GM12878 (cell line): ENCODE measurements at regions not wholly inside any gene's neighbourhood (a gene's known extent, or its start where the extent isn't known, plus 50 kb on each side); places are given as distances from the start of the nearest gene placed in this dataset.

ENCODE experiments used
- ATAC-seq: fragments of 200-7000 bp; cut with Tn5 transposase; 3 replicates; pipeline ENCODE4 v1.9.1; 2020; ENCODE audit warnings: mild to moderate bottlenecking, moderate library complexity
- BruUV-seq: library from RNA; stranded (reverse); fragments of 400-500 nt; replicated peaks from 2 replicates; lab custom pipeline; 2021; lab: Mats Ljungman, UMichigan
- CTCF ChIA-PET: fragments of 300-600 bp; sonication (Branson Sonifier 250); formaldehyde crosslinking; extraction: SDS; loops from one replicate; lab custom pipeline; 2021; ENCODE audit warnings: inconsistent platforms; lab: Yijun Ruan, JAX
- POLR2A ChIA-PET: fragments of 350-600 bp; formaldehyde crosslinking; extraction: SDS; loops from one replicate; lab custom pipeline; 2021; ENCODE audit warnings: inconsistent platforms; lab: Charles Lee
- RAD21 ChIA-PET: fragments of 300-600 bp; sonication (Branson Sonifier 250); formaldehyde crosslinking; loops from one replicate; lab custom pipeline; 2023; ENCODE audit warnings: antibody characterized with exemption; ENCODE audit not compliant: unreplicated experiment; lab: Charles Lee
- SMC1A ChIA-PET: fragments of 300-600 bp; sonication (Branson Sonifier 250); formaldehyde crosslinking; loops from one replicate; lab custom pipeline; 2023; ENCODE audit not compliant: unreplicated experiment, uncharacterized antibody; lab: Charles Lee
- DNase-seq: peaks from one replicate; pipeline ENCODE4 v3.0.0-alpha.2; 2011; ENCODE audit warnings: low read depth, low spot score
- FAIRE-seq: peaks from 3 replicates; lab custom pipeline; 2011; peaks lifted over from hg19 to GRCh38; lab: Jason Lieb, UNC
- H2AFZ ChIP-seq: 2 replicates; pipeline ENCODE4 v1.6.0; 2011; ENCODE audit warnings: low read depth, low read length, control low read depth; ENCODE audit not compliant: control insufficient read depth
- H3K27ac ChIP-seq: 2 replicates; pipeline ENCODE4 v1.5.1; 2011; ENCODE audit warnings: control low read depth; ENCODE audit not compliant: control insufficient read depth, insufficient read depth
- H3K27me3 ChIP-seq, 2 experiments: replicated peaks in 1 of 2; 2 replicates each; pipeline versions ENCODE4 v1.6.0 to v1.6.1; 2011; ENCODE audit warnings: low read length in 1 of 2; ENCODE audit not compliant: control insufficient read depth in 2 of 2, insufficient read depth in 2 of 2
- H3K36me3 ChIP-seq, 2 experiments: 2 replicates each; pipeline ENCODE4 v1.5.1; 2011; ENCODE audit warnings: low read length in 1 of 2; ENCODE audit not compliant: control insufficient read depth in 2 of 2, insufficient read depth in 2 of 2
- H3K4me1 ChIP-seq: 2 replicates; pipeline ENCODE4 v1.6.1; 2011; ENCODE audit warnings: mild to moderate bottlenecking, low read length, moderate library complexity, mixed read lengths; ENCODE audit not compliant: control insufficient read depth, insufficient read depth
- H3K4me2 ChIP-seq: 2 replicates; pipeline ENCODE4 v1.6.0; 2011; ENCODE audit warnings: control low read depth; ENCODE audit not compliant: control insufficient read depth, insufficient read depth
- H3K4me3 ChIP-seq: fragments of 200-600 bp; sonication (generic); 2 replicates; pipeline ENCODE4 v1.5.1; 2016
- H3K79me2 ChIP-seq: 2 replicates; pipeline ENCODE4 v1.6.0; 2011; ENCODE audit warnings: low read length; ENCODE audit not compliant: control insufficient read depth, insufficient read depth
- H3K9ac ChIP-seq: 2 replicates; pipeline ENCODE4 v1.8.0; 2011; ENCODE audit warnings: low read length, control low read depth, mixed read lengths; ENCODE audit not compliant: control insufficient read depth, insufficient read depth
- H3K9me3 ChIP-seq: replicated peaks from 3 replicates; pipeline ENCODE4 v1.5.1; 2011; ENCODE audit warnings: mild to moderate bottlenecking, low read length; ENCODE audit not compliant: control insufficient read depth, insufficient read depth
- H4K20me1 ChIP-seq: 2 replicates; pipeline ENCODE4 v1.6.0; 2011; ENCODE audit not compliant: control insufficient read depth, insufficient read depth
- ASH2L ChIP-seq: fragments of 300-600, 200-600 bp; sonication (generic); IDR thresholded peaks from 2 replicates; pipeline ENCODE4 v1.6.1; 2017; ENCODE audit warnings: low read depth, mild to moderate bottlenecking, borderline replicate concordance
- FOXK2 ChIP-seq: fragments of 450-650 bp; IDR thresholded peaks from 2 replicates; pipeline ENCODE4 v1.6.1; 2017; ENCODE audit warnings: mild to moderate bottlenecking, moderate library complexity
- HDGF ChIP-seq: fragments of 450-650 bp; IDR thresholded peaks from 2 replicates; pipeline ENCODE4 v1.6.1; 2016; ENCODE audit warnings: antibody characterized with exemption
- IKZF1 ChIP-seq: fragments of 450-650 bp; conservative IDR thresholded peaks from 2 replicates; pipeline ENCODE4 v1.6.1; 2017; ENCODE audit warnings: antibody characterized with exemption, mild to moderate bottlenecking
- MTA2 ChIP-seq: fragments of 450-650 bp; IDR thresholded peaks from 2 replicates; pipeline ENCODE4 v1.6.1; 2016; ENCODE audit warnings: low read depth, mild to moderate bottlenecking, moderate library complexity
- MTA3 ChIP-seq: IDR thresholded peaks from 2 replicates; pipeline ENCODE4 v1.6.1; 2012; ENCODE audit warnings: low read length, inconsistent platforms, borderline replicate concordance
- NFXL1 ChIP-seq: fragments of 450-650 bp; IDR thresholded peaks from 2 replicates; pipeline ENCODE4 v1.6.1; 2017; ENCODE audit warnings: antibody characterized with exemption, mild to moderate bottlenecking, borderline replicate concordance
- PAX8 ChIP-seq: fragments of 450-650 bp; IDR thresholded peaks from 2 replicates; pipeline ENCODE4 v1.6.1; 2017; ENCODE audit warnings: mild to moderate bottlenecking, moderate library complexity
- POLR2AphosphoS2 ChIP-seq: IDR thresholded peaks from 2 replicates; pipeline ENCODE4 v1.6.1; 2011; ENCODE audit warnings: low read depth, mild to moderate bottlenecking, low read length, improper control_type of control experiment, moderate library complexity
- POU2F2 ChIP-seq: IDR thresholded peaks from 3 replicates; pipeline ENCODE4 v1.6.1; 2011; ENCODE audit warnings: low read depth, mild to moderate bottlenecking, low read length, borderline replicate concordance
- RAD51 ChIP-seq: fragments of 450-650 bp; IDR thresholded peaks from 2 replicates; pipeline ENCODE4 v1.6.1; 2016; ENCODE audit warnings: moderate library complexity, mild to moderate bottlenecking, inconsistent platforms
- STAT3 ChIP-seq: IDR thresholded peaks from 2 replicates; pipeline ENCODE4 v1.6.1; 2011; ENCODE audit warnings: low read depth, low read length, improper control_type of control experiment
- YY1 ChIP-seq: IDR thresholded peaks from 2 replicates; pipeline ENCODE4 v1.6.1; 2011; ENCODE audit warnings: low read depth, mild to moderate bottlenecking, low read length
- WGBS: methylation state at CpG from one replicate; pipeline ENCODE4 v1.1.6; 2016; ENCODE audit warnings: low lambda C conversion rate; ENCODE audit not compliant: insufficient replicate concordance, insufficient coverage; ENCODE audit errors: missing lambda C conversion rate; 5-methylcytosine and 5-hydroxymethylcytosine counted together
- in situ Hi-C: fragments of 300-500 bp; cut with MboI; formaldehyde crosslinking; loops from 9 replicates; pipeline ENCODE4 v1.14.3; 2018; ENCODE audit warnings: mixed read lengths
- intact Hi-C: fragments of 100-400 bp; cut with micrococcal nuclease; formaldehyde crosslinking; loops from one replicate; pipeline ENCODE4 v1.14.2; 2022; ENCODE audit not compliant: unreplicated experiment
- TF ChIP-seq, protein P1 (sequence below): fragments of 450-650 bp; IDR thresholded peaks from 2 replicates; pipeline ENCODE4 v1.6.1; 2018; ENCODE audit warnings: mild to moderate bottlenecking, low read depth, moderate library complexity; ENCODE audit not compliant: partially characterized antibody
- TF ChIP-seq, protein P2 (sequence below): IDR thresholded peaks from 2 replicates; pipeline ENCODE4 v1.6.1; 2012; ENCODE audit warnings: low read depth, low read length, improper control_type of control experiment
- TF ChIP-seq, protein P3 (sequence below): fragments of 450-650 bp; IDR thresholded peaks from 2 replicates; pipeline ENCODE4 v1.6.1; 2017; ENCODE audit warnings: mild to moderate bottlenecking, low read depth, inconsistent platforms; ENCODE audit not compliant: poor library complexity, severe bottlenecking
- TF ChIP-seq, protein P4 (sequence below): fragments of 450-650 bp; IDR thresholded peaks from 2 replicates; pipeline ENCODE4 v1.6.1; 2016; ENCODE audit warnings: mild to moderate bottlenecking, moderate library complexity, borderline replicate concordance

DNA sequence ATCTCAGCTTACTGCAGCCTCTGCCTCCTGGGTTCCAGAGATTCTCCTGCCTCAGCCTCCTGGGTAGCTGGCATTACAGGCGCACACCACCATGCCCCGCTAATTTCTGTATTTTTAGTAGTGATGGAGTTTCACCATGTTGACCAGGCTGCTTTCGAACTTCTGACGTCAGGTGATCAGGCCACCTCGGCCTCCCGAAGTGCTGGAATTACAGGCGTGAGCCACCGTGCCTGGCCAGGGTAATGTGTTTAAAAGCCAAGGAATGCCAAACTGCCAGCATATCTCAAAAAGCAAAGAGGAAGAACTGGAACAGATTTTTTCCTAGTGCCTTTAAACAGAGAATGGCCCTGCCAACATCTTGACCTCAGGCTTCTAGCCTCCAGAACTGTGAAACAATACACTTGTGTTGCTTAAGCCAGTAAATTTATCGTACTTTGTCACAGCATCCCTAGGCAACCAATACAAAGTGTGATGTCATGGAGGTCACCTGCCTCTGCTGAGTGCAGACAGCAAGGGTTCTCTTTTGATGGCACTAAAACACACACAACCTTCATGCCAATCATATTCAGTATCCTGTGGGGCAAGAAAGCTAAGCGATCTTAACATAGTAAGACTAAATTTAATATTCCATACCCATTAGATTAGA lies 858.3 kb upstream of the TMPRSS15 start:
- Histone ChIP-seq H3K4me2 (no peak overlapping the region), H3K4me1 (no peaks in the 10 kb centered on the region), H3K36me3 (no peaks in the 10 kb centered on the region), H4K20me1 (no peaks in the 10 kb centered on the region), H3K9me3 (no peaks in the 10 kb centered on the region), H3K9ac (no peak overlapping the region), H2AFZ (no peak overlapping the region), H3K27ac (no peak overlapping the region), H3K27me3 (no peaks in the 10 kb centered on the region), H3K4me3 (no peak overlapping the region), H3K79me2 (no peaks in the 10 kb centered on the region)
- POLR2A ChIA-PET: no interaction called here
- BruUV-seq: no TSS peak
- no peak for DNase-seq
- CTCF ChIA-PET: no interaction called here
- in situ Hi-C loops (no loop called here), intact Hi-C loops (no loop called here)
- WGBS: 41% methylated on average over 10 of the region's 10 CpGs
- RAD21 ChIA-PET: no interaction called here
- no peak for ATAC-seq
- SMC1A ChIA-PET: no interaction called here
- FAIRE-seq: no peak
- TF ChIP-seq, protein P1, sequence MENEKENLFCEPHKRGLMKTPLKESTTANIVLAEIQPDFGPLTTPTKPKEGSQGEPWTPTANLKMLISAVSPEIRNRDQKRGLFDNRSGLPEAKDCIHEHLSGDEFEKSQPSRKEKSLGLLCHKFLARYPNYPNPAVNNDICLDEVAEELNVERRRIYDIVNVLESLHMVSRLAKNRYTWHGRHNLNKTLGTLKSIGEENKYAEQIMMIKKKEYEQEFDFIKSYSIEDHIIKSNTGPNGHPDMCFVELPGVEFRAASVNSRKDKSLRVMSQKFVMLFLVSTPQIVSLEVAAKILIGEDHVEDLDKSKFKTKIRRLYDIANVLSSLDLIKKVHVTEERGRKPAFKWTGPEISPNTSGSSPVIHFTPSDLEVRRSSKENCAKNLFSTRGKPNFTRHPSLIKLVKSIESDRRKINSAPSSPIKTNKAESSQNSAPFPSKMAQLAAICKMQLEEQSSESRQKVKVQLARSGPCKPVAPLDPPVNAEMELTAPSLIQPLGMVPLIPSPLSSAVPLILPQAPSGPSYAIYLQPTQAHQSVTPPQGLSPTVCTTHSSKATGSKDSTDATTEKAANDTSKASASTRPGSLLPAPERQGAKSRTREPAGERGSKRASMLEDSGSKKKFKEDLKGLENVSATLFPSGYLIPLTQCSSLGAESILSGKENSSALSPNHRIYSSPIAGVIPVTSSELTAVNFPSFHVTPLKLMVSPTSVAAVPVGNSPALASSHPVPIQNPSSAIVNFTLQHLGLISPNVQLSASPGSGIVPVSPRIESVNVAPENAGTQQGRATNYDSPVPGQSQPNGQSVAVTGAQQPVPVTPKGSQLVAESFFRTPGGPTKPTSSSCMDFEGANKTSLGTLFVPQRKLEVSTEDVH: no peak
- TF ChIP-seq NFXL1: no peak
- TF ChIP-seq, protein P2, sequence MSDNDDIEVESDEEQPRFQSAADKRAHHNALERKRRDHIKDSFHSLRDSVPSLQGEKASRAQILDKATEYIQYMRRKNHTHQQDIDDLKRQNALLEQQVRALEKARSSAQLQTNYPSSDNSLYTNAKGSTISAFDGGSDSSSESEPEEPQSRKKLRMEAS: no peak
- no peak for TF ChIP-seq HDGF
- no peak for TF ChIP-seq PAX8
- TF ChIP-seq IKZF1: no peak
- no peak for TF ChIP-seq POLR2AphosphoS2
- TF ChIP-seq YY1: no peak
- TF ChIP-seq STAT3: no peak
- TF ChIP-seq, protein P3, sequence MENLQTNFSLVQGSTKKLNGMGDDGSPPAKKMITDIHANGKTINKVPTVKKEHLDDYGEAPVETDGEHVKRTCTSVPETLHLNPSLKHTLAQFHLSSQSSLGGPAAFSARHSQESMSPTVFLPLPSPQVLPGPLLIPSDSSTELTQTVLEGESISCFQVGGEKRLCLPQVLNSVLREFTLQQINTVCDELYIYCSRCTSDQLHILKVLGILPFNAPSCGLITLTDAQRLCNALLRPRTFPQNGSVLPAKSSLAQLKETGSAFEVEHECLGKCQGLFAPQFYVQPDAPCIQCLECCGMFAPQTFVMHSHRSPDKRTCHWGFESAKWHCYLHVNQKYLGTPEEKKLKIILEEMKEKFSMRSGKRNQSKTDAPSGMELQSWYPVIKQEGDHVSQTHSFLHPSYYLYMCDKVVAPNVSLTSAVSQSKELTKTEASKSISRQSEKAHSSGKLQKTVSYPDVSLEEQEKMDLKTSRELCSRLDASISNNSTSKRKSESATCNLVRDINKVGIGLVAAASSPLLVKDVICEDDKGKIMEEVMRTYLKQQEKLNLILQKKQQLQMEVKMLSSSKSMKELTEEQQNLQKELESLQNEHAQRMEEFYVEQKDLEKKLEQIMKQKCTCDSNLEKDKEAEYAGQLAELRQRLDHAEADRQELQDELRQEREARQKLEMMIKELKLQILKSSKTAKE: no peak
- TF ChIP-seq MTA2: no peak
- TF ChIP-seq POU2F2: no peak
- TF ChIP-seq ASH2L: no peak
- TF ChIP-seq, protein P4, sequence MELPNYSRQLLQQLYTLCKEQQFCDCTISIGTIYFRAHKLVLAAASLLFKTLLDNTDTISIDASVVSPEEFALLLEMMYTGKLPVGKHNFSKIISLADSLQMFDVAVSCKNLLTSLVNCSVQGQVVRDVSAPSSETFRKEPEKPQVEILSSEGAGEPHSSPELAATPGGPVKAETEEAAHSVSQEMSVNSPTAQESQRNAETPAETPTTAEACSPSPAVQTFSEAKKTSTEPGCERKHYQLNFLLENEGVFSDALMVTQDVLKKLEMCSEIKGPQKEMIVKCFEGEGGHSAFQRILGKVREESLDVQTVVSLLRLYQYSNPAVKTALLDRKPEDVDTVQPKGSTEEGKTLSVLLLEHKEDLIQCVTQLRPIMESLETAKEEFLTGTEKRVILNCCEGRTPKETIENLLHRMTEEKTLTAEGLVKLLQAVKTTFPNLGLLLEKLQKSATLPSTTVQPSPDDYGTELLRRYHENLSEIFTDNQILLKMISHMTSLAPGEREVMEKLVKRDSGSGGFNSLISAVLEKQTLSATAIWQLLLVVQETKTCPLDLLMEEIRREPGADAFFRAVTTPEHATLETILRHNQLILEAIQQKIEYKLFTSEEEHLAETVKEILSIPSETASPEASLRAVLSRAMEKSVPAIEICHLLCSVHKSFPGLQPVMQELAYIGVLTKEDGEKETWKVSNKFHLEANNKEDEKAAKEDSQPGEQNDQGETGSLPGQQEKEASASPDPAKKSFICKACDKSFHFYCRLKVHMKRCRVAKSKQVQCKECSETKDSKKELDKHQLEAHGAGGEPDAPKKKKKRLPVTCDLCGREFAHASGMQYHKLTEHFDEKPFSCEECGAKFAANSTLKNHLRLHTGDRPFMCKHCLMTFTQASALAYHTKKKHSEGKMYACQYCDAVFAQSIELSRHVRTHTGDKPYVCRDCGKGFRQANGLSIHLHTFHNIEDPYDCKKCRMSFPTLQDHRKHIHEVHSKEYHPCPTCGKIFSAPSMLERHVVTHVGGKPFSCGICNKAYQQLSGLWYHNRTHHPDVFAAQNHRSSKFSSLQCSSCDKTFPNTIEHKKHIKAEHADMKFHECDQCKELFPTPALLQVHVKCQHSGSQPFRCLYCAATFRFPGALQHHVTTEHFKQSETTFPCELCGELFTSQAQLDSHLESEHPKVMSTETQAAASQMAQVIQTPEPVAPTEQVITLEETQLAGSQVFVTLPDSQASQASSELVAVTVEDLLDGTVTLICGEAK: no peak
- TF ChIP-seq RAD51: no peak
- TF ChIP-seq FOXK2: no peak
- no peak for TF ChIP-seq MTA3
